HepG2 (cell line): ENCODE measurements at regions not wholly inside any gene's neighbourhood (a gene's known extent, or its start where the extent isn't known, plus 50 kb on each side); places are given as distances from the start of the nearest gene placed in this dataset.

Experiments
- CEBPB ChIP-seq: IDR thresholded peaks from 2 replicates; pipeline ENCODE4 v1.6.1; 2011; ENCODE audit warnings: low read depth, low read length, improper control_type of control experiment, borderline replicate concordance
- FOSL1 ChIP-seq: sonication (generic); formaldehyde crosslinking; IDR thresholded peaks from 2 replicates; pipeline ENCODE4 v1.9.0; 2021; ENCODE audit warnings: missing genetic modification reagents, borderline replicate concordance
- FOXP1 ChIP-seq, 2 experiments: fragments of 450-650 bp in 1 of 2; IDR thresholded peaks; 2 replicates each; pipeline ENCODE4 v1.6.1; 2017 to 2018; ENCODE audit warnings: antibody characterized with exemption in 1 of 2
- HES4 ChIP-seq: sonication (generic); formaldehyde crosslinking; IDR thresholded peaks from 2 replicates; pipeline ENCODE4 v1.9.0; 2021; ENCODE audit warnings: mild to moderate bottlenecking, missing genetic modification reagents, borderline replicate concordance
- LBX2 ChIP-seq: sonication (generic); formaldehyde crosslinking; IDR thresholded peaks from 2 replicates; pipeline ENCODE4 v1.5.0; 2020; ENCODE audit warnings: missing genetic modification reagents, mild to moderate bottlenecking, borderline replicate concordance
- MED1 ChIP-seq: sonication (generic); formaldehyde crosslinking; IDR thresholded peaks from 2 replicates; pipeline ENCODE4 v1.4.0; 2020; ENCODE audit warnings: missing genetic modification reagents
- MIXL1 ChIP-seq: IDR thresholded peaks from 2 replicates; pipeline ENCODE4 v1.6.1; 2016
- NR2F1 ChIP-seq, 2 experiments: fragments of 450-650 bp in 1 of 2; formaldehyde crosslinking in 1 of 2; IDR thresholded peaks; 2 replicates each; pipeline versions ENCODE4 v1.5.0 to v1.6.1; 2016 to 2020; ENCODE audit warnings: mild to moderate bottlenecking in 1 of 2, missing compliant biosample characterization in 1 of 2, missing genetic modification reagents in 1 of 2, moderate library complexity in 1 of 2
- RBAK ChIP-seq: sonication (generic); formaldehyde crosslinking; IDR thresholded peaks from 2 replicates; pipeline ENCODE4 v1.5.1; 2020; ENCODE audit warnings: mild to moderate bottlenecking, missing genetic modification reagents
- WIZ ChIP-seq: sonication (generic); formaldehyde crosslinking; IDR thresholded peaks from 2 replicates; pipeline ENCODE4 v1.5.1; 2020; ENCODE audit warnings: mild to moderate bottlenecking, missing genetic modification reagents
- ZNF644 ChIP-seq: IDR thresholded peaks from 2 replicates; pipeline ENCODE4 v1.6.1; 2016; ENCODE audit warnings: low read depth
- TF ChIP-seq, protein P1 (sequence below): sonication (generic); formaldehyde crosslinking; IDR thresholded peaks from 2 replicates; pipeline ENCODE4 v1.4.0; 2020; ENCODE audit warnings: missing genetic modification reagents, borderline replicate concordance
- TF ChIP-seq, protein P2 (sequence below): IDR thresholded peaks from 2 replicates; pipeline ENCODE4 v1.4.0; 2020; ENCODE audit warnings: mild to moderate bottlenecking, missing genetic modification reagents
- TF ChIP-seq, protein P3 (sequence below), 2 experiments: sonication (generic) in 1 of 2; formaldehyde crosslinking in 1 of 2; IDR thresholded peaks; 2 replicates each; pipeline versions ENCODE4 v1.4.0 to v1.6.1; 2016 to 2020; ENCODE audit warnings: borderline replicate concordance in 1 of 2, low read depth in 1 of 2, mild to moderate bottlenecking in 1 of 2, missing genetic modification reagents in 1 of 2
- TF ChIP-seq, protein P4 (sequence below): sonication (generic); formaldehyde crosslinking; IDR thresholded peaks from 2 replicates; pipeline ENCODE4 v1.4.0; 2020; ENCODE audit warnings: missing genetic modification reagents

- TF ChIP-seq, protein P1, sequence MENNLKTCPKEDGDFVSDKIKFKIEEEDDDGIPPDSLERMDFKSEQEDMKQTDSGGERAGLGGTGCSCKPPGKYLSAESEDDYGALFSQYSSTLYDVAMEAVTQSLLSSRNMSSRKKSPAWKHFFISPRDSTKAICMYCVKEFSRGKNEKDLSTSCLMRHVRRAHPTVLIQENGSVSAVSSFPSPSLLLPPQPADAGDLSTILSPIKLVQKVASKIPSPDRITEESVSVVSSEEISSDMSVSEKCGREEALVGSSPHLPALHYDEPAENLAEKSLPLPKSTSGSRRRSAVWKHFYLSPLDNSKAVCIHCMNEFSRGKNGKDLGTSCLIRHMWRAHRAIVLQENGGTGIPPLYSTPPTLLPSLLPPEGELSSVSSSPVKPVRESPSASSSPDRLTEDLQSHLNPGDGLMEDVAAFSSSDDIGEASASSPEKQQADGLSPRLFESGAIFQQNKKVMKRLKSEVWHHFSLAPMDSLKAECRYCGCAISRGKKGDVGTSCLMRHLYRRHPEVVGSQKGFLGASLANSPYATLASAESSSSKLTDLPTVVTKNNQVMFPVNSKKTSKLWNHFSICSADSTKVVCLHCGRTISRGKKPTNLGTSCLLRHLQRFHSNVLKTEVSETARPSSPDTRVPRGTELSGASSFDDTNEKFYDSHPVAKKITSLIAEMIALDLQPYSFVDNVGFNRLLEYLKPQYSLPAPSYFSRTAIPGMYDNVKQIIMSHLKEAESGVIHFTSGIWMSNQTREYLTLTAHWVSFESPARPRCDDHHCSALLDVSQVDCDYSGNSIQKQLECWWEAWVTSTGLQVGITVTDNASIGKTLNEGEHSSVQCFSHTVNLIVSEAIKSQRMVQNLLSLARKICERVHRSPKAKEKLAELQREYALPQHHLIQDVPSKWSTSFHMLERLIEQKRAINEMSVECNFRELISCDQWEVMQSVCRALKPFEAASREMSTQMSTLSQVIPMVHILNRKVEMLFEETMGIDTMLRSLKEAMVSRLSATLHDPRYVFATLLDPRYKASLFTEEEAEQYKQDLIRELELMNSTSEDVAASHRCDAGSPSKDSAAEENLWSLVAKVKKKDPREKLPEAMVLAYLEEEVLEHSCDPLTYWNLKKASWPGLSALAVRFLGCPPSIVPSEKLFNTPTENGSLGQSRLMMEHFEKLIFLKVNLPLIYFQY (CRISPR knock-in tag): no peak
- TF ChIP-seq, protein P2, sequence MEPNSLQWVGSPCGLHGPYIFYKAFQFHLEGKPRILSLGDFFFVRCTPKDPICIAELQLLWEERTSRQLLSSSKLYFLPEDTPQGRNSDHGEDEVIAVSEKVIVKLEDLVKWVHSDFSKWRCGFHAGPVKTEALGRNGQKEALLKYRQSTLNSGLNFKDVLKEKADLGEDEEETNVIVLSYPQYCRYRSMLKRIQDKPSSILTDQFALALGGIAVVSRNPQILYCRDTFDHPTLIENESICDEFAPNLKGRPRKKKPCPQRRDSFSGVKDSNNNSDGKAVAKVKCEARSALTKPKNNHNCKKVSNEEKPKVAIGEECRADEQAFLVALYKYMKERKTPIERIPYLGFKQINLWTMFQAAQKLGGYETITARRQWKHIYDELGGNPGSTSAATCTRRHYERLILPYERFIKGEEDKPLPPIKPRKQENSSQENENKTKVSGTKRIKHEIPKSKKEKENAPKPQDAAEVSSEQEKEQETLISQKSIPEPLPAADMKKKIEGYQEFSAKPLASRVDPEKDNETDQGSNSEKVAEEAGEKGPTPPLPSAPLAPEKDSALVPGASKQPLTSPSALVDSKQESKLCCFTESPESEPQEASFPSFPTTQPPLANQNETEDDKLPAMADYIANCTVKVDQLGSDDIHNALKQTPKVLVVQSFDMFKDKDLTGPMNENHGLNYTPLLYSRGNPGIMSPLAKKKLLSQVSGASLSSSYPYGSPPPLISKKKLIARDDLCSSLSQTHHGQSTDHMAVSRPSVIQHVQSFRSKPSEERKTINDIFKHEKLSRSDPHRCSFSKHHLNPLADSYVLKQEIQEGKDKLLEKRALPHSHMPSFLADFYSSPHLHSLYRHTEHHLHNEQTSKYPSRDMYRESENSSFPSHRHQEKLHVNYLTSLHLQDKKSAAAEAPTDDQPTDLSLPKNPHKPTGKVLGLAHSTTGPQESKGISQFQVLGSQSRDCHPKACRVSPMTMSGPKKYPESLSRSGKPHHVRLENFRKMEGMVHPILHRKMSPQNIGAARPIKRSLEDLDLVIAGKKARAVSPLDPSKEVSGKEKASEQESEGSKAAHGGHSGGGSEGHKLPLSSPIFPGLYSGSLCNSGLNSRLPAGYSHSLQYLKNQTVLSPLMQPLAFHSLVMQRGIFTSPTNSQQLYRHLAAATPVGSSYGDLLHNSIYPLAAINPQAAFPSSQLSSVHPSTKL (CRISPR knock-in tag): peak; percentile 96
- peak; percentile 80 for TF ChIP-seq ZNF644
- TF ChIP-seq, protein P3, sequence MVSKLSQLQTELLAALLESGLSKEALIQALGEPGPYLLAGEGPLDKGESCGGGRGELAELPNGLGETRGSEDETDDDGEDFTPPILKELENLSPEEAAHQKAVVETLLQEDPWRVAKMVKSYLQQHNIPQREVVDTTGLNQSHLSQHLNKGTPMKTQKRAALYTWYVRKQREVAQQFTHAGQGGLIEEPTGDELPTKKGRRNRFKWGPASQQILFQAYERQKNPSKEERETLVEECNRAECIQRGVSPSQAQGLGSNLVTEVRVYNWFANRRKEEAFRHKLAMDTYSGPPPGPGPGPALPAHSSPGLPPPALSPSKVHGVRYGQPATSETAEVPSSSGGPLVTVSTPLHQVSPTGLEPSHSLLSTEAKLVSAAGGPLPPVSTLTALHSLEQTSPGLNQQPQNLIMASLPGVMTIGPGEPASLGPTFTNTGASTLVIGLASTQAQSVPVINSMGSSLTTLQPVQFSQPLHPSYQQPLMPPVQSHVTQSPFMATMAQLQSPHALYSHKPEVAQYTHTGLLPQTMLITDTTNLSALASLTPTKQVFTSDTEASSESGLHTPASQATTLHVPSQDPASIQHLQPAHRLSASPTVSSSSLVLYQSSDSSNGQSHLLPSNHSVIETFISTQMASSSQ (IDR thresholded peaks at IDR 0.05; ENCODE audit: low read depth): 0 out of 2 replicates have a peak, but pooled peaks have one; percentile 27
- TF ChIP-seq, protein P3 (CRISPR knock-in tag; IDR thresholded peaks at IDR 0.05; ENCODE audit: borderline replicate concordance): no peak
- TF ChIP-seq FOXP1 (IDR thresholded peaks at IDR 0.05): no peak
- TF ChIP-seq FOXP1 (CRISPR knock-in tag; IDR thresholded peaks at IDR 0.05): peak; percentile 57
- TF ChIP-seq MED1 (CRISPR knock-in tag): peak; percentile 37; the same call in 1 of the 2 replicates
- peak; percentile 96 for TF ChIP-seq CEBPB
- TF ChIP-seq LBX2 (CRISPR knock-in tag): no peak
- TF ChIP-seq NR2F1 (CRISPR knock-in tag; IDR thresholded peaks at IDR 0.05): peak in 1 of 2 experiments; percentile 42; a peak in 1 of 4 replicates
- TF ChIP-seq MIXL1 (CRISPR knock-in tag): peak; percentile 92
- TF ChIP-seq WIZ (CRISPR knock-in tag): no peak
- TF ChIP-seq, protein P4, sequence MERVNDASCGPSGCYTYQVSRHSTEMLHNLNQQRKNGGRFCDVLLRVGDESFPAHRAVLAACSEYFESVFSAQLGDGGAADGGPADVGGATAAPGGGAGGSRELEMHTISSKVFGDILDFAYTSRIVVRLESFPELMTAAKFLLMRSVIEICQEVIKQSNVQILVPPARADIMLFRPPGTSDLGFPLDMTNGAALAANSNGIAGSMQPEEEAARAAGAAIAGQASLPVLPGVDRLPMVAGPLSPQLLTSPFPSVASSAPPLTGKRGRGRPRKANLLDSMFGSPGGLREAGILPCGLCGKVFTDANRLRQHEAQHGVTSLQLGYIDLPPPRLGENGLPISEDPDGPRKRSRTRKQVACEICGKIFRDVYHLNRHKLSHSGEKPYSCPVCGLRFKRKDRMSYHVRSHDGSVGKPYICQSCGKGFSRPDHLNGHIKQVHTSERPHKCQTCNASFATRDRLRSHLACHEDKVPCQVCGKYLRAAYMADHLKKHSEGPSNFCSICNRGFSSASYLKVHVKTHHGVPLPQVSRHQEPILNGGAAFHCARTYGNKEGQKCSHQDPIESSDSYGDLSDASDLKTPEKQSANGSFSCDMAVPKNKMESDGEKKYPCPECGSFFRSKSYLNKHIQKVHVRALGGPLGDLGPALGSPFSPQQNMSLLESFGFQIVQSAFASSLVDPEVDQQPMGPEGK (CRISPR knock-in tag): no peak
- TF ChIP-seq HES4 (CRISPR knock-in tag): no peak
- TF ChIP-seq RBAK (CRISPR knock-in tag): no peak
- TF ChIP-seq FOSL1 (CRISPR knock-in tag): peak; percentile 95
Measured at GRCh38 chr1:193355178-193355577, 168.8 kb upstream of the B3GALT2 start (continued).
